PFSK-1 (cell line): ENCODE measurements at regions not wholly inside any gene's neighbourhood (a gene's known extent, or its start where the extent isn't known, plus 50 kb on each side); places are given as distances from the start of the nearest gene placed in this dataset.

Experiments used
- FOXP2 ChIP-seq: optimal IDR thresholded peaks from 2 replicates; pipeline ENCODE3; 2011; ENCODE audit warnings: borderline replicate concordance, control low read depth, inconsistent platforms; ENCODE audit not compliant: insufficient read depth; ENCODE audit errors: extremely low read length, extremely low read depth
- POLR2AphosphoS5 ChIP-seq: IDR thresholded peaks from 2 replicates; pipeline ENCODE4 v1.6.1; 2012; ENCODE audit warnings: low read depth, mild to moderate bottlenecking, control low read depth, low read length, moderate library complexity
- REST ChIP-seq, 2 experiments: IDR thresholded peaks; 2 replicates each; pipeline versions ENCODE4 v1.6.1 to v1.8.0; 2011 to 2012; ENCODE audit warnings: low read depth in 2 of 2, low read length in 2 of 2, control low read depth in 1 of 2, inconsistent platforms in 1 of 2, mild to moderate bottlenecking in 1 of 2, moderate library complexity in 1 of 2; ENCODE audit not compliant: insufficient read depth in 1 of 2
- SIN3A ChIP-seq: IDR thresholded peaks from 2 replicates; pipeline ENCODE4 v1.6.1; 2012; ENCODE audit warnings: mild to moderate bottlenecking, low read length, moderate library complexity, borderline replicate concordance; ENCODE audit not compliant: insufficient read depth
- TAF1 ChIP-seq: IDR thresholded peaks from 2 replicates; pipeline ENCODE4 v1.6.1; 2012; ENCODE audit warnings: low read length, control low read depth, borderline replicate concordance; ENCODE audit not compliant: insufficient read depth

GRCh38 chr2:128522829-128523228 lies 204.2 kb upstream of the HS6ST1 start:
- TF ChIP-seq TAF1 (no peak), POLR2AphosphoS5 (no peak), SIN3A (no peak), FOXP2 (no peak), REST (IDR thresholded peaks at IDR 0.05; ENCODE audit: insufficient read depth in 1 of 2, low read depth in 2 of 2, low read length in 2 of 2) (no peak)

GRCh38 chr2:128523457-128523856 lies 204.8 kb upstream of the HS6ST1 start:
- TF ChIP-seq TAF1 (no peak), POLR2AphosphoS5 (no peak), SIN3A (no peak), FOXP2 (no peak), REST (IDR thresholded peaks at IDR 0.05; ENCODE audit: insufficient read depth in 1 of 2, low read depth in 2 of 2, low read length in 2 of 2) (no peak)

- TF ChIP-seq POLR2AphosphoS5 (no peak), FOXP2 (no peak), TAF1 (no peak), REST (IDR thresholded peaks at IDR 0.05; ENCODE audit: insufficient read depth in 1 of 2, low read depth in 2 of 2, low read length in 2 of 2) (no peak), SIN3A (no peak)
Observed at GRCh38 chr2:128524183-128524582, 205.5 kb upstream of the HS6ST1 start.

GRCh38 chr2:128525653-128526052 lies 207.0 kb upstream of the HS6ST1 start:
- TF ChIP-seq REST (IDR thresholded peaks at IDR 0.05; ENCODE audit: insufficient read depth in 1 of 2, low read depth in 2 of 2, low read length in 2 of 2): no peak
- no peak for TF ChIP-seq TAF1
- no peak for TF ChIP-seq SIN3A
- no peak for TF ChIP-seq FOXP2
- no peak for TF ChIP-seq POLR2AphosphoS5

GRCh38 chr2:128526455-128526976 lies 207.8 kb upstream of the HS6ST1 start:
- TF ChIP-seq POLR2AphosphoS5: no peak
